ENCODE measurements at regions not wholly inside any gene's neighbourhood (a gene's known extent, or its start where the extent isn't known, plus 50 kb on each side); places are given as distances from the start of the nearest gene placed in this dataset.

- Histone ChIP-seq H3K4me3 (ENCODE audit: low read length) (no peak overlapping the region), H3K9ac (ENCODE audit: low read length) (no peak overlapping the region), H3K9me3 (ENCODE audit: insufficient read depth, low read length) (no peaks in the 10 kb centered on the region), H3K4me1 (ENCODE audit: low read length) (no peaks in the 10 kb centered on the region), H4K20me1 (ENCODE audit: insufficient read depth, low read length) (no peaks in the 10 kb centered on the region), H3K79me2 (ENCODE audit: low read length) (no peaks in the 10 kb centered on the region), H3K4me2 (ENCODE audit: low read length) (no peak overlapping the region), H3K27ac (ENCODE audit: low read length) (no peak overlapping the region), H3K36me3 (replicated peaks; ENCODE audit: low read depth, low read length) (no peaks in the 10 kb centered on the region), H2AFZ (ENCODE audit: low read depth, low read length) (no peak overlapping the region), H3K27me3 (ENCODE audit: low read depth, low read length) (no peaks in the 10 kb centered on the region)
- no peak for TF ChIP-seq EZH2phosphoT487 (IDR thresholded peaks at IDR 0.05; ENCODE audit: low read depth)
- TF ChIP-seq CTCF (IDR thresholded peaks at IDR 0.05; ENCODE audit: low read depth, low read length), result no peak
Measured at GRCh38 chr10:128981881-128982615, 485.0 kb upstream of the MGMT start.

- H3K4me2 ChIP-seq (ENCODE audit: low read length), result no peak overlapping the region
- no peaks in the 10 kb centered on the region for H3K4me1 ChIP-seq (ENCODE audit: low read length)
Measured at GRCh38 chr10:128982616-128982915, 484.5 kb upstream of the MGMT start.

GRCh38 chr10:128985036-128985435 lies 482.0 kb upstream of the MGMT start:
- no peak overlapping the region for H2AFZ ChIP-seq (ENCODE audit: low read depth, low read length)
- H3K9ac ChIP-seq (ENCODE audit: low read length), result no peak overlapping the region

More at GRCh38 chr10:128982616-128982915, 484.5 kb upstream of the MGMT start:
- H2AFZ ChIP-seq (ENCODE audit: low read depth, low read length), result no peak overlapping the region
- H3K79me2 ChIP-seq (ENCODE audit: low read length), result no peaks in the 10 kb centered on the region
- no peaks in the 10 kb centered on the region for H3K9me3 ChIP-seq (ENCODE audit: insufficient read depth, low read length)
- TF ChIP-seq CTCF (IDR thresholded peaks at IDR 0.05; ENCODE audit: low read depth, low read length) (no peak), EZH2phosphoT487 (IDR thresholded peaks at IDR 0.05; ENCODE audit: low read depth) (no peak)
- no peaks in the 10 kb centered on the region for H4K20me1 ChIP-seq (ENCODE audit: insufficient read depth, low read length)
- no peak overlapping the region for H3K4me3 ChIP-seq (ENCODE audit: low read length)
- H3K9ac ChIP-seq (ENCODE audit: low read length), result no peak overlapping the region
- H3K27me3 ChIP-seq (ENCODE audit: low read depth, low read length), result no peaks in the 10 kb centered on the region
- no peak overlapping the region for H3K27ac ChIP-seq (ENCODE audit: low read length)
- no peaks in the 10 kb centered on the region for H3K36me3 ChIP-seq (replicated peaks; ENCODE audit: low read depth, low read length)

GRCh38 chr10:128990986-128991385 lies 476.1 kb upstream of the MGMT start:
- Histone ChIP-seq H3K4me1 (ENCODE audit: low read length) (no peaks in the 10 kb centered on the region), H3K36me3 (replicated peaks; ENCODE audit: low read depth, low read length) (no peaks in the 10 kb centered on the region), H4K20me1 (ENCODE audit: insufficient read depth, low read length) (no peaks in the 10 kb centered on the region), H2AFZ (ENCODE audit: low read depth, low read length) (no peak overlapping the region), H3K4me3 (ENCODE audit: low read length) (no peak overlapping the region), H3K27me3 (ENCODE audit: low read depth, low read length) (no peaks in the 10 kb centered on the region), H3K27ac (ENCODE audit: low read length) (no peak overlapping the region), H3K4me2 (ENCODE audit: low read length) (no peak overlapping the region), H3K9me3 (ENCODE audit: insufficient read depth, low read length) (no peaks in the 10 kb centered on the region), H3K79me2 (ENCODE audit: low read length) (no peaks in the 10 kb centered on the region), H3K9ac (ENCODE audit: low read length) (no peak overlapping the region)
- TF ChIP-seq EZH2phosphoT487 (IDR thresholded peaks at IDR 0.05; ENCODE audit: low read depth) (no peak), CTCF (IDR thresholded peaks at IDR 0.05; ENCODE audit: low read depth, low read length) (no peak)

More at GRCh38 chr10:128985036-128985435, 482.0 kb upstream of the MGMT start:
- Histone ChIP-seq H3K36me3 (replicated peaks; ENCODE audit: low read depth, low read length) (no peaks in the 10 kb centered on the region), H4K20me1 (ENCODE audit: insufficient read depth, low read length) (no peaks in the 10 kb centered on the region), H3K9me3 (ENCODE audit: insufficient read depth, low read length) (no peaks in the 10 kb centered on the region), H3K4me2 (ENCODE audit: low read length) (no peak overlapping the region), H3K27me3 (ENCODE audit: low read depth, low read length) (no peaks in the 10 kb centered on the region), H3K4me1 (ENCODE audit: low read length) (no peaks in the 10 kb centered on the region), H3K4me3 (ENCODE audit: low read length) (no peak overlapping the region), H3K27ac (ENCODE audit: low read length) (no peak overlapping the region), H3K79me2 (ENCODE audit: low read length) (no peaks in the 10 kb centered on the region)
- TF ChIP-seq EZH2phosphoT487 (IDR thresholded peaks at IDR 0.05; ENCODE audit: low read depth) (no peak), CTCF (IDR thresholded peaks at IDR 0.05; ENCODE audit: low read depth, low read length) (no peak)

Data from OCI-LY3 (cell line).